HepG2 (cell line): ENCODE measurements at regions not wholly inside any gene's neighbourhood (a gene's known extent, or its start where the extent isn't known, plus 50 kb on each side); places are given as distances from the start of the nearest gene placed in this dataset.

Experiments used
- ATAC-seq: fragments of 200-7000 bp; cut with Tn5 transposase; 3 replicates; pipeline ENCODE4 v1.9.1; 2020; ENCODE audit warnings: mild to moderate bottlenecking, moderate library complexity
- BruUV-seq: library from RNA; stranded (reverse); fragments of 400-500 nt; replicated peaks from 2 replicates; lab custom pipeline; 2021; lab: Mats Ljungman, UMichigan
- CTCF ChIA-PET: fragments of 300-600 bp; formaldehyde crosslinking; extraction: SDS; loops from one replicate; lab custom pipeline; 2021; ENCODE audit warnings: low total read pairs, inconsistent platforms, low intra/inter-chr PET ratio; lab: Yijun Ruan, JAX
- POLR2A ChIA-PET: fragments of 350-600 bp; sonication (Branson Sonifier 250); formaldehyde crosslinking; loops from one replicate; lab custom pipeline; 2020; ENCODE audit warnings: antibody characterized with exemption, inconsistent platforms; lab: Yijun Ruan, JAX
- DNase-seq: peaks from one replicate; pipeline ENCODE4 v3.0.0-alpha.2; 2015; ENCODE audit warnings: low spot score
- FAIRE-seq: peaks from 3 replicates; lab custom pipeline; 2011; peaks lifted over from hg19 to GRCh38; lab: Jason Lieb, UNC
- H2AFZ ChIP-seq: one replicate; pipeline ENCODE4 v1.6.1; 2011; ENCODE audit warnings: low read length, inconsistent platforms
- H3K27ac ChIP-seq: fragments of 300-600 bp; 3 replicates; pipeline ENCODE4 v1.8.0; 2011; ENCODE audit warnings: mixed run types, mild to moderate bottlenecking, mixed read lengths, low read length, inconsistent platforms; ENCODE audit not compliant: insufficient read depth; ENCODE audit errors: extremely low read length
- H3K27me3 ChIP-seq, 2 experiments: fragments of 200-600 bp in 1 of 2; 2 replicates in 1 of 2; 3 replicates in 1 of 2; pipeline versions ENCODE4 v1.6.0 to v1.8.0; 2011; ENCODE audit warnings: low read length in 2 of 2, mild to moderate bottlenecking in 2 of 2, moderate library complexity in 2 of 2, inconsistent platforms in 1 of 2; ENCODE audit not compliant: insufficient read depth in 2 of 2, control insufficient read depth in 1 of 2
- H3K36me3 ChIP-seq, 2 experiments: fragments of 200-600 bp in 1 of 2; replicated peaks in 1 of 2; 2 replicates in 1 of 2; 3 replicates in 1 of 2; pipeline versions ENCODE4 v1.5.1 to v1.8.0; 2011; ENCODE audit warnings: low read length in 2 of 2, inconsistent platforms in 1 of 2; ENCODE audit not compliant: insufficient read depth in 2 of 2, control insufficient read depth in 1 of 2
- H3K4me1 ChIP-seq: 2 replicates; pipeline ENCODE4 v1.5.1; 2012; ENCODE audit warnings: low read length, inconsistent platforms; ENCODE audit not compliant: insufficient read depth
- H3K4me2 ChIP-seq: 2 replicates; pipeline ENCODE4 v1.6.0; 2011; ENCODE audit warnings: low read depth, low read length, inconsistent platforms
- H3K4me3 ChIP-seq, 3 experiments: fragments of 200-600 bp in 1 of 3; sonication (generic), shearing (Covaris generic) in 1 of 3; replicated peaks in 1 of 3; 2 replicates each; pipeline ENCODE4 v1.5.1; 2011 to 2016; ENCODE audit warnings: low read length in 3 of 3, inconsistent platforms in 2 of 3, low read depth in 2 of 3, mild to moderate bottlenecking in 2 of 3, control low read depth in 1 of 3, mixed read lengths in 1 of 3; ENCODE audit not compliant: insufficient read depth in 1 of 3
- H3K79me2 ChIP-seq: one replicate; pipeline ENCODE4 v1.6.1; 2011; ENCODE audit warnings: low read length, inconsistent platforms; ENCODE audit not compliant: insufficient read depth
- H3K9ac ChIP-seq: 2 replicates; pipeline ENCODE4 v1.6.0; 2011; ENCODE audit warnings: mild to moderate bottlenecking, low read depth, low read length, inconsistent platforms; ENCODE audit not compliant: insufficient read depth
- H3K9me3 ChIP-seq: 2 replicates; pipeline ENCODE4 v1.5.1; 2012; ENCODE audit warnings: mild to moderate bottlenecking, low read length
- H4K20me1 ChIP-seq: 2 replicates; pipeline ENCODE4 v1.6.0; 2011; ENCODE audit warnings: inconsistent platforms, mild to moderate bottlenecking, low read length, moderate library complexity; ENCODE audit not compliant: insufficient read depth
- ARNT ChIP-seq: fragments of 450-650 bp; IDR thresholded peaks from 2 replicates; pipeline ENCODE4 v1.6.1; 2017
- FOXA3 ChIP-seq: IDR thresholded peaks from 2 replicates; pipeline ENCODE4 v1.6.1; 2016; ENCODE audit warnings: missing genetic modification reagents, missing compliant biosample characterization
- MATR3 ChIP-seq: sonication (generic); formaldehyde crosslinking; IDR thresholded peaks from 2 replicates; pipeline ENCODE4 v1.4.0; 2020; ENCODE audit warnings: missing genetic modification reagents
- NFYC ChIP-seq: IDR thresholded peaks from 2 replicates; pipeline ENCODE4 v1.6.1; 2016; ENCODE audit warnings: missing genetic modification reagents, missing compliant biosample characterization
- PPARG ChIP-seq: conservative IDR thresholded peaks from 2 replicates; pipeline ENCODE4 v1.6.1; 2016; ENCODE audit warnings: missing biosample characterization, missing genetic modification reagents
- ZNF557 ChIP-seq: sonication (generic); formaldehyde crosslinking; IDR thresholded peaks from 2 replicates; pipeline ENCODE4 v1.4.0; 2020; ENCODE audit warnings: missing genetic modification reagents
- ZNF790 ChIP-seq: sonication (generic); formaldehyde crosslinking; IDR thresholded peaks from 2 replicates; pipeline ENCODE4 v1.8.0; 2022; ENCODE audit warnings: missing genetic modification reagents, mild to moderate bottlenecking, borderline replicate concordance
- WGBS: methylation state at CpG from one replicate; pipeline ENCODE4 v1.1.6; 2017; ENCODE audit warnings: low lambda C conversion rate; 5-methylcytosine and 5-hydroxymethylcytosine counted together
- in situ Hi-C: cut with HindIII; loops from 2 replicates; pipeline ENCODE4 v1.10.0; 2017; ENCODE audit warnings: low pct_unique_long_range_greater_than_20kb; ENCODE audit not compliant: extremely low pct_ligation_motif_present
- intact Hi-C: fragments of 100-400 bp; cut with micrococcal nuclease; formaldehyde crosslinking; loops from one replicate; pipeline ENCODE4 v1.10.0; 2022; ENCODE audit not compliant: unreplicated experiment
- TF ChIP-seq, protein P1 (sequence below): sonication (generic); formaldehyde crosslinking; conservative IDR thresholded peaks from 2 replicates; pipeline ENCODE4 v1.4.0; 2020; ENCODE audit warnings: missing genetic modification reagents
- TF ChIP-seq, protein P2 (sequence below): sonication (generic); formaldehyde crosslinking; IDR thresholded peaks from 2 replicates; pipeline ENCODE4 v1.5.1; 2020; ENCODE audit warnings: mild to moderate bottlenecking, missing genetic modification reagents, borderline replicate concordance
- TF ChIP-seq, protein P3 (sequence below): sonication (generic); formaldehyde crosslinking; IDR thresholded peaks from 2 replicates; pipeline ENCODE4 v1.4.0; 2020; ENCODE audit warnings: mild to moderate bottlenecking, missing genetic modification reagents
- TF ChIP-seq, protein P4 (sequence below): sonication (generic); formaldehyde crosslinking; IDR thresholded peaks from 2 replicates; pipeline ENCODE4 v1.4.0; 2020; ENCODE audit warnings: missing genetic modification reagents, borderline replicate concordance

DNA sequence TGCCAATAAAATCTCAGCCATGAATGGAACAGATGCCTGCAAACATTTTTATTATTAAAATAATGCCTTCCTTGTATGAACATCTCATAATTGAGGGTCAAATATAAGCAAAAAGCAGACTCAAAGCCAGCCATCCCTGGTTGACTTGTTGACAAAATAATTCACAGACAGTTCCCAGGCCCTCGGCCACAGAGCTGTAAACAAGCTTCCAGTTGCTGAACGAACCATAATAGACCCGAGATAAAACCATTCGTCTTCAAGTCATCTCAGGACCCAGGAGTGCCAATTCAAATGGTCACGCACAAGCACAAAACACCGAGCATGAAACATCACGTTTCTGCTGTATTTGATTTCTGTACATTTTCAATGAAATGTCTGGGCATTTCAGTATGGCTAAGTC is 113.3 kb upstream of the CDYL start:
- POLR2A ChIA-PET = no interaction called here
- in situ Hi-C loops (no loop called here), intact Hi-C loops (no loop called here)
- no TSS peak for BruUV-seq
- H2AFZ ChIP-seq = no peak overlapping the region
- DNase-seq (no peak), FAIRE-seq (no peak), ATAC-seq (no peak)
- CTCF ChIA-PET = no interaction called here
- H3K79me2 ChIP-seq = no peaks in the 10 kb centered on the region
- H3K4me3 ChIP-seq = no peak overlapping the region
- H3K4me1 ChIP-seq = peaks cover 9% of the 10 kb centered on the region
- no peaks in the 10 kb centered on the region for H3K36me3 ChIP-seq
- H3K9me3 ChIP-seq = no peaks in the 10 kb centered on the region
- H3K4me2 ChIP-seq = no peak overlapping the region
- H3K9ac ChIP-seq = no peak overlapping the region
- WGBS = 27% methylated on average over 7 of the region's 7 CpGs
- H4K20me1 ChIP-seq = no peaks in the 10 kb centered on the region
- H3K27ac ChIP-seq = no peak overlapping the region
- peaks cover 2 to 33% of the 10 kb centered on the region in 2 experiments; a peak in 4 of 5 replicates for H3K27me3 ChIP-seq
- TF ChIP-seq NFYC (CRISPR knock-in tag) (no peak), MATR3 (no peak), FOXA3 (no peak), PPARG (CRISPR knock-in tag) (no peak), ZNF790 (CRISPR knock-in tag) (no peak), ZNF557 (no peak), ARNT (no peak)
- TF ChIP-seq, protein P1, sequence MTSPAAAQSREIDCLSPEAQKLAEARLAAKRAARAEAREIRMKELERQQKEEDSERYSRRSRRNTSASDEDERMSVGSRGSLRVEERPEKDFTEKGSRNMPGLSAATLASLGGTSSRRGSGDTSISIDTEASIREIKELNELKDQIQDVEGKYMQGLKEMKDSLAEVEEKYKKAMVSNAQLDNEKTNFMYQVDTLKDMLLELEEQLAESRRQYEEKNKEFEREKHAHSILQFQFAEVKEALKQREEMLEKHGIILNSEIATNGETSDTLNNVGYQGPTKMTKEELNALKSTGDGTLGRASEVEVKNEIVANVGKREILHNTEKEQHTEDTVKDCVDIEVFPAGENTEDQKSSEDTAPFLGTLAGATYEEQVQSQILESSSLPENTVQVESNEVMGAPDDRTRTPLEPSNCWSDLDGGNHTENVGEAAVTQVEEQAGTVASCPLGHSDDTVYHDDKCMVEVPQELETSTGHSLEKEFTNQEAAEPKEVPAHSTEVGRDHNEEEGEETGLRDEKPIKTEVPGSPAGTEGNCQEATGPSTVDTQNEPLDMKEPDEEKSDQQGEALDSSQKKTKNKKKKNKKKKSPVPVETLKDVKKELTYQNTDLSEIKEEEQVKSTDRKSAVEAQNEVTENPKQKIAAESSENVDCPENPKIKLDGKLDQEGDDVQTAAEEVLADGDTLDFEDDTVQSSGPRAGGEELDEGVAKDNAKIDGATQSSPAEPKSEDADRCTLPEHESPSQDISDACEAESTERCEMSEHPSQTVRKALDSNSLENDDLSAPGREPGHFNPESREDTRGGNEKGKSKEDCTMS (CRISPR knock-in tag) = no peak
- TF ChIP-seq, protein P2, sequence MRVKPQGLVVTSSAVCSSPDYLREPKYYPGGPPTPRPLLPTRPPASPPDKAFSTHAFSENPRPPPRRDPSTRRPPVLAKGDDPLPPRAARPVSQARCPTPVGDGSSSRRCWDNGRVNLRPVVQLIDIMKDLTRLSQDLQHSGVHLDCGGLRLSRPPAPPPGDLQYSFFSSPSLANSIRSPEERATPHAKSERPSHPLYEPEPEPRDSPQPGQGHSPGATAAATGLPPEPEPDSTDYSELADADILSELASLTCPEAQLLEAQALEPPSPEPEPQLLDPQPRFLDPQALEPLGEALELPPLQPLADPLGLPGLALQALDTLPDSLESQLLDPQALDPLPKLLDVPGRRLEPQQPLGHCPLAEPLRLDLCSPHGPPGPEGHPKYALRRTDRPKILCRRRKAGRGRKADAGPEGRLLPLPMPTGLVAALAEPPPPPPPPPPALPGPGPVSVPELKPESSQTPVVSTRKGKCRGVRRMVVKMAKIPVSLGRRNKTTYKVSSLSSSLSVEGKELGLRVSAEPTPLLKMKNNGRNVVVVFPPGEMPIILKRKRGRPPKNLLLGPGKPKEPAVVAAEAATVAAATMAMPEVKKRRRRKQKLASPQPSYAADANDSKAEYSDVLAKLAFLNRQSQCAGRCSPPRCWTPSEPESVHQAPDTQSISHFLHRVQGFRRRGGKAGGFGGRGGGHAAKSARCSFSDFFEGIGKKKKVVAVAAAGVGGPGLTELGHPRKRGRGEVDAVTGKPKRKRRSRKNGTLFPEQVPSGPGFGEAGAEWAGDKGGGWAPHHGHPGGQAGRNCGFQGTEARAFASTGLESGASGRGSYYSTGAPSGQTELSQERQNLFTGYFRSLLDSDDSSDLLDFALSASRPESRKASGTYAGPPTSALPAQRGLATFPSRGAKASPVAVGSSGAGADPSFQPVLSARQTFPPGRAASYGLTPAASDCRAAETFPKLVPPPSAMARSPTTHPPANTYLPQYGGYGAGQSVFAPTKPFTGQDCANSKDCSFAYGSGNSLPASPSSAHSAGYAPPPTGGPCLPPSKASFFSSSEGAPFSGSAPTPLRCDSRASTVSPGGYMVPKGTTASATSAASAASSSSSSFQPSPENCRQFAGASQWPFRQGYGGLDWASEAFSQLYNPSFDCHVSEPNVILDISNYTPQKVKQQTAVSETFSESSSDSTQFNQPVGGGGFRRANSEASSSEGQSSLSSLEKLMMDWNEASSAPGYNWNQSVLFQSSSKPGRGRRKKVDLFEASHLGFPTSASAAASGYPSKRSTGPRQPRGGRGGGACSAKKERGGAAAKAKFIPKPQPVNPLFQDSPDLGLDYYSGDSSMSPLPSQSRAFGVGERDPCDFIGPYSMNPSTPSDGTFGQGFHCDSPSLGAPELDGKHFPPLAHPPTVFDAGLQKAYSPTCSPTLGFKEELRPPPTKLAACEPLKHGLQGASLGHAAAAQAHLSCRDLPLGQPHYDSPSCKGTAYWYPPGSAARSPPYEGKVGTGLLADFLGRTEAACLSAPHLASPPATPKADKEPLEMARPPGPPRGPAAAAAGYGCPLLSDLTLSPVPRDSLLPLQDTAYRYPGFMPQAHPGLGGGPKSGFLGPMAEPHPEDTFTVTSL = no peak
- TF ChIP-seq, protein P3, sequence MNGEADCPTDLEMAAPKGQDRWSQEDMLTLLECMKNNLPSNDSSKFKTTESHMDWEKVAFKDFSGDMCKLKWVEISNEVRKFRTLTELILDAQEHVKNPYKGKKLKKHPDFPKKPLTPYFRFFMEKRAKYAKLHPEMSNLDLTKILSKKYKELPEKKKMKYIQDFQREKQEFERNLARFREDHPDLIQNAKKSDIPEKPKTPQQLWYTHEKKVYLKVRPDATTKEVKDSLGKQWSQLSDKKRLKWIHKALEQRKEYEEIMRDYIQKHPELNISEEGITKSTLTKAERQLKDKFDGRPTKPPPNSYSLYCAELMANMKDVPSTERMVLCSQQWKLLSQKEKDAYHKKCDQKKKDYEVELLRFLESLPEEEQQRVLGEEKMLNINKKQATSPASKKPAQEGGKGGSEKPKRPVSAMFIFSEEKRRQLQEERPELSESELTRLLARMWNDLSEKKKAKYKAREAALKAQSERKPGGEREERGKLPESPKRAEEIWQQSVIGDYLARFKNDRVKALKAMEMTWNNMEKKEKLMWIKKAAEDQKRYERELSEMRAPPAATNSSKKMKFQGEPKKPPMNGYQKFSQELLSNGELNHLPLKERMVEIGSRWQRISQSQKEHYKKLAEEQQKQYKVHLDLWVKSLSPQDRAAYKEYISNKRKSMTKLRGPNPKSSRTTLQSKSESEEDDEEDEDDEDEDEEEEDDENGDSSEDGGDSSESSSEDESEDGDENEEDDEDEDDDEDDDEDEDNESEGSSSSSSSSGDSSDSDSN (CRISPR knock-in tag) = no peak
- TF ChIP-seq, protein P4, sequence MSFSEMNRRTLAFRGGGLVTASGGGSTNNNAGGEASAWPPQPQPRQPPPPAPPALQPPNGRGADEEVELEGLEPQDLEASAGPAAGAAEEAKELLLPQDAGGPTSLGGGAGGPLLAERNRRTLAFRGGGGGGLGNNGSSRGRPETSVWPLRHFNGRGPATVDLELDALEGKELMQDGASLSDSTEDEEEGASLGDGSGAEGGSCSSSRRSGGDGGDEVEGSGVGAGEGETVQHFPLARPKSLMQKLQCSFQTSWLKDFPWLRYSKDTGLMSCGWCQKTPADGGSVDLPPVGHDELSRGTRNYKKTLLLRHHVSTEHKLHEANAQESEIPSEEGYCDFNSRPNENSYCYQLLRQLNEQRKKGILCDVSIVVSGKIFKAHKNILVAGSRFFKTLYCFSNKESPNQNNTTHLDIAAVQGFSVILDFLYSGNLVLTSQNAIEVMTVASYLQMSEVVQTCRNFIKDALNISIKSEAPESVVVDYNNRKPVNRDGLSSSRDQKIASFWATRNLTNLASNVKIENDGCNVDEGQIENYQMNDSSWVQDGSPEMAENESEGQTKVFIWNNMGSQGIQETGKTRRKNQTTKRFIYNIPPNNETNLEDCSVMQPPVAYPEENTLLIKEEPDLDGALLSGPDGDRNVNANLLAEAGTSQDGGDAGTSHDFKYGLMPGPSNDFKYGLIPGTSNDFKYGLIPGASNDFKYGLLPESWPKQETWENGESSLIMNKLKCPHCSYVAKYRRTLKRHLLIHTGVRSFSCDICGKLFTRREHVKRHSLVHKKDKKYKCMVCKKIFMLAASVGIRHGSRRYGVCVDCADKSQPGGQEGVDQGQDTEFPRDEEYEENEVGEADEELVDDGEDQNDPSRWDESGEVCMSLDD (CRISPR knock-in tag) = no peak
